Gastrocnemius medialis (tissue), 4 donors: ENCODE measurements at regions not wholly inside any gene's neighbourhood (a gene's known extent, or its start where the extent isn't known, plus 50 kb on each side); places are given as distances from the start of the nearest gene placed in this dataset.

Source experiments
- ATAC-seq, 2 donors: fragments of 150-250 bp; one replicate each; pipeline ENCODE4 v1.9.1; 2016
- DNase-seq, 2 donors: peaks; one replicate each; pipeline ENCODE4 v3.0.0-alpha.2; 2019
- H3K27ac ChIP-seq, 4 donors: fragments of 200-600 bp; sonication (generic); 1 replicate in 1 of 4; 2 replicates in 3 of 4; pipeline ENCODE4 v1.5.1; 2016 to 2018; ENCODE audit warnings: mild to moderate bottlenecking in 2 of 4, moderate library complexity in 1 of 4
- H3K27me3 ChIP-seq, 3 donors: fragments of 200-600 bp; sonication (generic) in 2 of 3; 1 replicate in 1 of 3; 2 replicates in 2 of 3; pipeline versions ENCODE4 v1.5.1 to v1.6.0; 2016 to 2019; ENCODE audit warnings: mild to moderate bottlenecking in 1 of 3, moderate library complexity in 1 of 3
- H3K36me3 ChIP-seq, 2 donors: fragments of 200-600 bp; sonication (generic) in 1 of 2; one replicate each; pipeline ENCODE4 v1.5.1; 2017 to 2018
- H3K4me1 ChIP-seq, 2 donors: fragments of 200-600 bp; sonication (generic) in 1 of 2; one replicate each; pipeline ENCODE4 v1.5.1; 2016 to 2017; ENCODE audit warnings: mild to moderate bottlenecking in 2 of 2
- H3K4me3 ChIP-seq, 4 donors: fragments of 200-600 bp; sonication (generic) in 3 of 4; 1 replicate in 1 of 4; 2 replicates in 3 of 4; pipeline ENCODE4 v1.5.1; 2016 to 2019; ENCODE audit warnings: mild to moderate bottlenecking in 2 of 4
- H3K9me3 ChIP-seq, 3 donors: fragments of 200-600 bp; sonication (generic) in 2 of 3; 1 replicate in 1 of 3; 2 replicates in 2 of 3; pipeline ENCODE4 v1.5.1; 2016 to 2019
- CTCF ChIP-seq, 5 experiments: fragments of 450-650 bp in 3 of 5; fragments of 200-600 bp in 2 of 5; sonication (generic) in 2 of 5; IDR thresholded peaks in 4 of 5; conservative IDR thresholded peaks in 1 of 5; 1 replicate in 4 of 5; 2 replicates in 1 of 5; pipeline ENCODE4 v1.5.1; 2016 to 2019; ENCODE audit warnings: antibody characterized with exemption in 5 of 5, mild to moderate bottlenecking in 3 of 5, moderate library complexity in 3 of 5
- POLR2A ChIP-seq, 2 donors: fragments of 450-650 bp; IDR thresholded peaks; one replicate each; pipeline ENCODE4 v1.6.1; 2017; ENCODE audit warnings: antibody characterized with exemption in 2 of 2, mild to moderate bottlenecking in 2 of 2, moderate library complexity in 2 of 2
- in situ Hi-C, 4 donors: fragments of 200-750 bp; cut with MboI; loops; one replicate each; pipeline versions ENCODE4 v1.15.0 to v1.8.0; 2017; ENCODE audit warnings: low sequenced_read_pairs in 4 of 4
- intact Hi-C: fragments of 100-400 bp; cut with DNase I; formaldehyde crosslinking; loops from one replicate; pipeline ENCODE4 v1.15.1; 2023; ENCODE audit warnings: low total_unique reads

GRCh38 chr10:60654813-60655464, 123.3 kb upstream of the CDK1 start:
- intact Hi-C loops (loop anchor here (5.0 kb wide), 1 partner anchor 553 kb away; no protein-coding TSS in a partner anchor), in situ Hi-C loops (loop anchor here in 2 of 4 donors (10.0 to 25.0 kb wide), 3 partner anchors 110 to 568 kb away; no protein-coding TSS in a partner anchor)
- TF ChIP-seq CTCF (IDR thresholded peaks at IDR 0.05 in 4 of 5, conservative IDR thresholded peaks at IDR 0.05 in 1 of 5) (no peak), POLR2A (IDR thresholded peaks at IDR 0.05) (no peak)

GRCh38 chr10:60652628-60653027, 125.7 kb upstream of the CDK1 start:
- TF ChIP-seq POLR2A (IDR thresholded peaks at IDR 0.05) (no peak), CTCF (IDR thresholded peaks at IDR 0.05 in 4 of 5, conservative IDR thresholded peaks at IDR 0.05 in 1 of 5) (no peak)
- in situ Hi-C loops: loop anchor here in 2 of 4 donors (10.0 to 25.0 kb wide), 3 partner anchors 108 to 565 kb away; no protein-coding TSS in a partner anchor

More at GRCh38 chr10:60654813-60655464, 123.3 kb upstream of the CDK1 start:
- Histone ChIP-seq H3K9me3 (peaks cover 0 to 5% (median 0%) of the 10 kb centered on the region in 3 donors), H3K4me1 (no peaks in the 10 kb centered on the region), H3K4me3 (no peak overlapping the region), H3K27me3 (no peaks in the 10 kb centered on the region), H3K27ac (no peak overlapping the region), H3K36me3 (no peaks in the 10 kb centered on the region)
- DNase-seq: no peak
- ATAC-seq: no peak

GRCh38 chr10:60650378-60650800, 127.9 kb upstream of the CDK1 start:
- Histone ChIP-seq H3K36me3 (no peaks in the 10 kb centered on the region), H3K9me3 (no peaks in the 10 kb centered on the region), H3K27me3 (no peaks in the 10 kb centered on the region), H3K27ac (no peak overlapping the region), H3K4me3 (no peak overlapping the region), H3K4me1 (no peaks in the 10 kb centered on the region)
- DNase-seq (no peak), ATAC-seq (no peak)
- intact Hi-C loops (loop anchor here (5.0 kb wide), 1 partner anchor 548 kb away; no protein-coding TSS in a partner anchor), in situ Hi-C loops (loop anchor here in 2 of 4 donors (10.0 to 25.0 kb wide), 3 partner anchors 106 to 563 kb away; no protein-coding TSS in a partner anchor)
- no peak for TF ChIP-seq CTCF (IDR thresholded peaks at IDR 0.05 in 4 of 5, conservative IDR thresholded peaks at IDR 0.05 in 1 of 5)
- TF ChIP-seq POLR2A (IDR thresholded peaks at IDR 0.05): no peak

More at GRCh38 chr10:60652628-60653027, 125.7 kb upstream of the CDK1 start:
- ATAC-seq (no peak), DNase-seq (no peak)
- Histone ChIP-seq H3K4me1 (no peaks in the 10 kb centered on the region), H3K27me3 (no peaks in the 10 kb centered on the region), H3K36me3 (no peaks in the 10 kb centered on the region), H3K4me3 (no peak overlapping the region), H3K9me3 (no peaks in the 10 kb centered on the region), H3K27ac (no peak overlapping the region)
- intact Hi-C loops: loop anchor here (5.0 kb wide), 1 partner anchor 550 kb away; no protein-coding TSS in a partner anchor

GRCh38 chr10:60649485-60650377, 128.5 kb upstream of the CDK1 start:
- TF ChIP-seq CTCF (IDR thresholded peaks at IDR 0.05 in 4 of 5, conservative IDR thresholded peaks at IDR 0.05 in 1 of 5): no peak
- TF ChIP-seq POLR2A (IDR thresholded peaks at IDR 0.05): no peak

More at GRCh38 chr10:60649485-60650377, 128.5 kb upstream of the CDK1 start:
- intact Hi-C loops: loop anchor here (5.0 kb wide), 1 partner anchor 547 kb away; no protein-coding TSS in a partner anchor
- Histone ChIP-seq H3K9me3 (no peaks in the 10 kb centered on the region), H3K27me3 (no peaks in the 10 kb centered on the region), H3K36me3 (no peaks in the 10 kb centered on the region), H3K27ac (no peak overlapping the region), H3K4me1 (no peaks in the 10 kb centered on the region), H3K4me3 (no peak overlapping the region)
- ATAC-seq (no peak), DNase-seq (no peak)
- in situ Hi-C loops: loop anchor here (5.0 to 25.0 kb wide), 7 partner anchors 102 to 562 kb away; no protein-coding TSS in a partner anchor
